ENCODE measurements at regions not wholly inside any gene's neighbourhood (a gene's known extent, or its start where the extent isn't known, plus 50 kb on each side); places are given as distances from the start of the nearest gene placed in this dataset.
"Not testable (repeated sequence)": the region's sequence is repeated elsewhere in the genome, so short reads cannot be mapped to it uniquely, and the experiment has no call there.

DNA sequence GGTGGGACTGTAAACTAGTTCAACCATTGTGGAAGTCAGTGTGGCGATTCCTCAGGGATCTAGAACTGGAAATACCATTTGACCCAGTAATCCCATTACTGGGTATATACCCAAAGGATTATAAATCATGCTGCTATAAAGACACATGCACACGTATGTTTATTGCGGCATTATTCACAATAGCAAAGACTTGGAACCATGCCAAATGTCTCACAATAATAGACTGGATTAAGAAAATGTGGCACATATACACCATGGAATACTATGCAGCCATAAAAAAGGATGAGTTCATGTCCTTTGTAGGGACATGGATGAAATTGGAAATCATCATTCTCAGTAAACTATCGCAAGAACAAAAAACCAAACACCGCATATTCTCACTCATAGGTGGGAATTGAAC, 268.3 kb upstream of the MMADHC start:
- TF ChIP-seq, protein P1, sequence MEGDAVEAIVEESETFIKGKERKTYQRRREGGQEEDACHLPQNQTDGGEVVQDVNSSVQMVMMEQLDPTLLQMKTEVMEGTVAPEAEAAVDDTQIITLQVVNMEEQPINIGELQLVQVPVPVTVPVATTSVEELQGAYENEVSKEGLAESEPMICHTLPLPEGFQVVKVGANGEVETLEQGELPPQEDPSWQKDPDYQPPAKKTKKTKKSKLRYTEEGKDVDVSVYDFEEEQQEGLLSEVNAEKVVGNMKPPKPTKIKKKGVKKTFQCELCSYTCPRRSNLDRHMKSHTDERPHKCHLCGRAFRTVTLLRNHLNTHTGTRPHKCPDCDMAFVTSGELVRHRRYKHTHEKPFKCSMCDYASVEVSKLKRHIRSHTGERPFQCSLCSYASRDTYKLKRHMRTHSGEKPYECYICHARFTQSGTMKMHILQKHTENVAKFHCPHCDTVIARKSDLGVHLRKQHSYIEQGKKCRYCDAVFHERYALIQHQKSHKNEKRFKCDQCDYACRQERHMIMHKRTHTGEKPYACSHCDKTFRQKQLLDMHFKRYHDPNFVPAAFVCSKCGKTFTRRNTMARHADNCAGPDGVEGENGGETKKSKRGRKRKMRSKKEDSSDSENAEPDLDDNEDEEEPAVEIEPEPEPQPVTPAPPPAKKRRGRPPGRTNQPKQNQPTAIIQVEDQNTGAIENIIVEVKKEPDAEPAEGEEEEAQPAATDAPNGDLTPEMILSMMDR (conservative IDR thresholded peaks at IDR 0.05; ENCODE audit: low read length), result not testable (repeated sequence)
- not testable (repeated sequence) for TF ChIP-seq EZH2phosphoT487 (IDR thresholded peaks at IDR 0.05; ENCODE audit: borderline replicate concordance)

Measured in Loucy (cell line).